ENCODE measurements at regions not wholly inside any gene's neighbourhood (a gene's known extent, or its start where the extent isn't known, plus 50 kb on each side); places are given as distances from the start of the nearest gene placed in this dataset.

- DNase-seq (ENCODE audit: insufficient read length, low spot score) (no peak), FAIRE-seq (no peak)
- no peak for TF ChIP-seq POLR2A (IDR thresholded peaks at IDR 0.05; ENCODE audit: low read depth, low read length)
These were observed 126.4 kb upstream of the RAI14 start for GRCh38 chr5:34529581-34530331.

- TF ChIP-seq POLR2A (IDR thresholded peaks at IDR 0.05; ENCODE audit: low read depth, low read length), result no peak
- FAIRE-seq, result no peak
- no peak for DNase-seq (ENCODE audit: insufficient read length, low spot score)
These were observed 125.5 kb upstream of the RAI14 start for GRCh38 chr5:34530637-34531036.

GRCh38 chr5:34531751-34532360, 124.3 kb upstream of the RAI14 start:
- FAIRE-seq (no peak), DNase-seq (ENCODE audit: insufficient read length, low spot score) (no peak)
- TF ChIP-seq POLR2A (IDR thresholded peaks at IDR 0.05; ENCODE audit: low read depth, low read length), result no peak

DNA sequence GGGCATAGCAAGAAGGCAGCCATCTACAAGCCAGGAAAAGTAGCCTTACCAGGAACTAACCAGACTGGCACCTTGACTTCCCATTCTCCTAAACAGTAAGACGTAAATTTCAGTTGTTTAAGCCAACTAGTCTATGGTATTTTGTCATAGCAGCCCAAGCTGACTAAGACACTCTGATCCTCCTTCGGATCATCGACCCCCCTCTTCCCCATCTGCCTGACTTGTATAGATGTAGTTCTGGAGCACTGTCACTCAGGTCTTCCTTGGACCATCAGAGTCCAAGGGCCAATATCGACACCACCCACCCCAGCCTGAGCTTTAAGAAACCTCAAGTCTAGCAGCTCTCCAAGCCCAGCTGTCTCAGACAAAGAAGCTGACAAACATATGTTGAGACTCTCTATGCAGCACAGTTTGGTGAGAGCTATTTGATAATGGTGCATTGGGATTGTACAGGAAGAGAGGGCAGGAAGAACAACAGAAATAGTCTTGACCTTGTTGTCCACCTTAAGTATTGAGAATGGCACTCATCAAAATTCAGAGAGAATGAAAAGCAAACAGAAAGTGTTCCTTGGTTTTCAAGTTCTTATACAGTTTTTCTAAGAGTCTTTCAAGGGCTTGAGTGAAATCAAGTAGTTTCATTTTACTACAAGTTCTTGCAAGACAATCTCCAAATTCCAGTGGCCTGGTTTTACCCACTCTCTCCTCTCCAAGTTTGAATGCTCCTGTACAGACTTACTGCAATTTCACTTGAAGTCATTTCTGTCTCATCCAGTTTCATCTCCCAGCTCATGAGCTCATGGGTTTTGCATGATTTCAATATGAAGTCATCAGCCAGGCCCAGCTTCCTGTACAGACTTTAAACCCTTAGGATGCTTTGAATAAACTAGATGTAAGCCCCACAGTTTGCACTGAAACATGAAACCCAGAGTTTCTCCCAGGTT, 122.3 kb upstream of the RAI14 start:
- no peak for TF ChIP-seq POLR2A (IDR thresholded peaks at IDR 0.05; ENCODE audit: low read depth, low read length)
- FAIRE-seq (peak; percentile 72), DNase-seq (ENCODE audit: insufficient read length, low spot score) (peak; percentile 35)

- DNase-seq (ENCODE audit: insufficient read length, low spot score), result no peak
- TF ChIP-seq POLR2A (IDR thresholded peaks at IDR 0.05; ENCODE audit: low read depth, low read length), result no peak
- FAIRE-seq, result no peak
These were observed 121.5 kb upstream of the RAI14 start for GRCh38 chr5:34534523-34535103.

DNA sequence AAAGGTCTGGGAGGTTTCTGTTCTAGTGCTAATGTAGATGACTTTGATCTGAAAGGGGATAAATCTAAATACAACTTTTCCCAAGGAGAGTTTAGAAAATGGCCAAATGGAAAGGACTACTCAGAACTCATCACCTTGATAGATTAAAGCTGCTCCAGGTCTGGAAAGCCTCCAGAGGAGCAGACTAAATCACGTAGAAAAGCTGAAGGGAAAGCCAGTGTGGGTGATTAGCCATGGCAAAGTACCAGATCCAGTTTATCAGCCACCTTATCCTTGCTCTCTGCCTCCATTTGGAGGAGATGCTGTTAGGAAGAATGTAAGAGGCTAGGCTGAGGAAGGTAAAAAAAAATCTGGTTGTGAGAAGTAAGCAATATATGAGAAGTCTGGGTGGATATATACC, 120.7 kb upstream of the RAI14 start:
- DNase-seq (ENCODE audit: insufficient read length, low spot score) (no peak), FAIRE-seq (no peak)
- TF ChIP-seq POLR2A (IDR thresholded peaks at IDR 0.05; ENCODE audit: low read depth, low read length), result no peak

- FAIRE-seq (no peak), DNase-seq (ENCODE audit: insufficient read length, low spot score) (no peak)
- no peak for TF ChIP-seq POLR2A (IDR thresholded peaks at IDR 0.05; ENCODE audit: low read depth, low read length)
These were observed 120.0 kb upstream of the RAI14 start for GRCh38 chr5:34535944-34536623.

DNA sequence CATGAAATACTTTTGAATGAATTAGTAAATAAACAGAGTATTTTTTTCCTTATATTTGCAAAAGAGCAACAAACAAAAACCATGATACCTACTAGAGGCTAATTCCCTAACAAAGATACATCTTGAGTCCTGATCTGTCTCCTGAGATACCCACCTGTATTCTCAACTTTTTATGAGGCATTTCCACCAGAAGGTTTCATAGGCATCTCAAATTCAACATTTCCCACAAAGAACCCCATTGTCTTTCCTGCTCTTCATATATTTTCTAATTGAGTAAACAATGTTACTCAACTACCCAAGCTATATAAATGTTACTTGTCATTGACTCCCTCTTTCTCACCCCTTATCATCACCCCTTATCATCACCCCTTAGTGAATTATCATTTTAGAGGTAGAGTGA, 119.4 kb upstream of the RAI14 start:
- TF ChIP-seq POLR2A (IDR thresholded peaks at IDR 0.05; ENCODE audit: low read depth, low read length), result no peak
- DNase-seq (ENCODE audit: insufficient read length, low spot score) (no peak), FAIRE-seq (no peak)

DNA sequence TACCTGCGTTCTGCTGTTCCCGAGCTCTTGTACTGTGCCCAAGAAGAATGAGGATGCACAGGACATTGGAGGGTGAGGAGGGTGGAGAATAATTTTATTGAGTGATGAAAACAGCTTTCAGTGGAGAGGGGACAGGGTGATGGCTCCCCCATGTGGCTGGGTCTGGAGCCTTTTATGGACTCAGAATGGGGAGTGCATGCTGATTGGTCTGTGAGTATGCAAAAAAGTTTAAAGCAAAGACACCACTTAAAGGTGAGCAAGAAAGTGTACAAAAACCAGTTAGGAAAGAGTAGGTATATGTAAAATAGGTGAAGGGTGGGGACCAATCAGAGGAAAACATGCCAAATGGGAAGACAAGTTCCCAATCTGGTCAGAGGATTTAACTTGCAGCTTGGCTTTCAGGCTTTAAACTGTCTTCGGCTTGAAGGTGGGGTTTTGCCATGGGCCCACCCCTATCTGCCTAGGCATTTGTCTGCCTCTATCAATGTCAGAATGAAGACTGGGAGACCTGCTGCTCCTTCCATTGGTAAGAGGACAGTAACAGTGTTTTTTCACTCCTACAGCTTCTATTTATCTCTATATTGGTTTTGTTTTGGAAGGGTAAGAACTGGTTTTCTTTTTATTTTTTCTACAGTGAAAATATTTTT, 118.0 kb upstream of the RAI14 start:
- TF ChIP-seq POLR2A (IDR thresholded peaks at IDR 0.05; ENCODE audit: low read depth, low read length), result no peak
- DNase-seq (ENCODE audit: insufficient read length, low spot score) (no peak), FAIRE-seq (no peak)

DNA sequence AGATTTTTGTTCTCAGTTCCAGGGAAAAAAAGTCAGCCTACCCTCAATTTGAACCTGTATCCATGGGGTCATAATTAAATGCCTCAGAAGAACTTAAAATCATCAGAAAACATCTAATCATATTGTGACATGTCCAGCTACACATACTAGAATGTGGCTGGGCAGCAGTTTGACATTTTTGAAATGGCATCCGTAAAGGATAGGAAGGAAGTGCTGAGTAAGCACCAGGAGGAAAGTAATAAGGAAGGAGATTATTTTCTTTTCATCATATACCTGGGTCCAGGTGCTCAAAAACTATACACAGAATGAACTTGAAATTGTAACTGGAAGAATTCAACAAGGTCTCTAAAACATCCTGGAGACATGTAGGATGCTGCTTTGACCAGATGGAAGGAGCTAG, 116.9 kb upstream of the RAI14 start:
- DNase-seq (ENCODE audit: insufficient read length, low spot score), result no peak
- no peak for TF ChIP-seq POLR2A (IDR thresholded peaks at IDR 0.05; ENCODE audit: low read depth, low read length)
- no peak for FAIRE-seq

GRCh38 chr5:34541067-34541466, 115.1 kb upstream of the RAI14 start:
- FAIRE-seq (no peak), DNase-seq (ENCODE audit: insufficient read length, low spot score) (no peak)
- no peak for TF ChIP-seq POLR2A (IDR thresholded peaks at IDR 0.05; ENCODE audit: low read depth, low read length)

DNA sequence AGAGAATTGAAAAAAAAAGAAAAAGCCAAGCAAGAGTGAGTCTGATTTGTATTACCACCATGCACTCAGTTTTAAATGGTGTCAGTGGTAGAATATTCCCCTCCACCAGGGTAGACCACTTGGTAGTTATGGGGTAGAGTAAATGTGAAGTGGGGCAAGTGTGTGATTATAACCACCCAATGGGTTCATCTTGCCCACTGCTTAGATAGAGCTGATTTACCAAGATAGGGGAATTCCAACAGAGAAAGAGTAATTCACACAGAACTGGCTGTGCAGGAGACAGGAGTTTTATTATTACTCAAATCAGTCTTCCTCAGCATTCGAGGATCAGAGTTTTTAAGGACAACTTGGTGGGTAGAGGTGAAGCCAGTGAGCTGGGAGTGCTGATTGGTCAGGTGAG, 113.3 kb upstream of the RAI14 start:
- TF ChIP-seq POLR2A (IDR thresholded peaks at IDR 0.05; ENCODE audit: low read depth, low read length), result no peak
- FAIRE-seq (no peak), DNase-seq (ENCODE audit: insufficient read length, low spot score) (no peak)

- TF ChIP-seq POLR2A (IDR thresholded peaks at IDR 0.05; ENCODE audit: low read depth, low read length), result no peak
- DNase-seq (ENCODE audit: insufficient read length, low spot score), result no peak
- no peak for FAIRE-seq
These were observed 112.4 kb upstream of the RAI14 start for GRCh38 chr5:34543687-34544086.

Data from H54 (cell line).